GM23338 (cell line): ENCODE measurements at regions not wholly inside any gene's neighbourhood (a gene's known extent, or its start where the extent isn't known, plus 50 kb on each side); places are given as distances from the start of the nearest gene placed in this dataset.

Experiments used
- ATAC-seq: fragments of 200-7000 bp; cut with Tn5 transposase; 3 replicates; pipeline ENCODE4 v1.9.1; 2020
- DNase-seq: peaks from one replicate; pipeline ENCODE4 v3.0.0-alpha.2; 2015; ENCODE audit warnings: low spot score
- H2AFZ ChIP-seq: fragments of 200-600 bp; sonication (generic); 2 replicates; pipeline ENCODE4 v1.8.0; 2016; ENCODE audit warnings: antibody characterized with exemption, mild to moderate bottlenecking, moderate library complexity
- H3F3A ChIP-seq: fragments of 200-600 bp; sonication (generic); replicated peaks from 2 replicates; pipeline ENCODE4 v1.8.0; 2017; ENCODE audit warnings: antibody characterized with exemption, mixed run types, low read depth
- H3K27ac ChIP-seq: fragments of 200-600 bp; sonication (generic); 2 replicates; pipeline ENCODE4 v1.6.1; 2016; ENCODE audit warnings: low read depth
- H3K27me3 ChIP-seq: fragments of 200-600 bp; sonication (generic); 2 replicates; pipeline ENCODE4 v1.8.0; 2016; ENCODE audit warnings: mild to moderate bottlenecking, mixed run types, moderate library complexity; ENCODE audit not compliant: insufficient read depth
- H3K36me3 ChIP-seq: fragments of 200-600 bp; sonication (generic); 2 replicates; pipeline ENCODE4 v1.8.0; 2016; ENCODE audit warnings: mild to moderate bottlenecking; ENCODE audit not compliant: insufficient read depth
- H3K4me1 ChIP-seq: fragments of 200-600 bp; sonication (generic); 2 replicates; pipeline ENCODE4 v1.8.0; 2016; ENCODE audit warnings: mild to moderate bottlenecking, moderate library complexity; ENCODE audit not compliant: insufficient read depth
- H3K4me2 ChIP-seq: fragments of 200-600 bp; sonication (generic); 2 replicates; pipeline ENCODE4 v1.7.1; 2017; ENCODE audit warnings: mixed run types
- H3K4me3 ChIP-seq: fragments of 200-600 bp; sonication (generic); 2 replicates; pipeline ENCODE4 v1.6.1; 2016; ENCODE audit warnings: mixed run types
- H3K79me2 ChIP-seq: fragments of 200-600 bp; sonication (generic); replicated peaks from 2 replicates; pipeline ENCODE4 v1.8.0; 2017; ENCODE audit warnings: mild to moderate bottlenecking; ENCODE audit not compliant: insufficient read depth
- H3K9me2 ChIP-seq: fragments of 200-600 bp; sonication (generic); 2 replicates; pipeline ENCODE4 v1.8.0; 2017; ENCODE audit not compliant: insufficient read depth
- H4K20me1 ChIP-seq: fragments of 200-600 bp; sonication (generic); replicated peaks from 2 replicates; pipeline ENCODE4 v1.8.0; 2017; ENCODE audit warnings: mild to moderate bottlenecking; ENCODE audit not compliant: insufficient read depth
- H3K27ac Mint-ChIP-seq: 2 replicates; pipeline ENCODE4 v1.8.0; 2020; ENCODE audit warnings: inconsistent platforms, mild to moderate bottlenecking, moderate library complexity, mixed read lengths
- H3K27me3 Mint-ChIP-seq: 3 replicates; pipeline ENCODE4 v1.8.0; 2022; ENCODE audit warnings: low read depth, mild to moderate bottlenecking, moderate library complexity, mixed read lengths, inconsistent platforms; ENCODE audit not compliant: insufficient read depth, poor library complexity
- H3K36me3 Mint-ChIP-seq: 3 replicates; pipeline ENCODE4 v1.8.0; 2021; ENCODE audit warnings: low read depth, mild to moderate bottlenecking, inconsistent platforms, moderate library complexity, mixed read lengths
- H3K4me1 Mint-ChIP-seq: 3 replicates; pipeline ENCODE4 v1.8.0; 2020; ENCODE audit warnings: mild to moderate bottlenecking, inconsistent platforms, mixed read lengths
- H3K4me3 Mint-ChIP-seq: 3 replicates; pipeline ENCODE4 v1.8.0; 2021; ENCODE audit warnings: moderate library complexity, mild to moderate bottlenecking, inconsistent platforms, mixed read lengths
- H3K9me3 Mint-ChIP-seq: 3 replicates; pipeline ENCODE4 v1.8.0; 2020; ENCODE audit warnings: moderate library complexity, mild to moderate bottlenecking, inconsistent platforms, mixed read lengths
- CREB1 ChIP-seq: fragments of 250-450 bp; sonication (Bioruptor Pico); IDR thresholded peaks from 2 replicates; pipeline ENCODE4 v1.5.0; 2020; ENCODE audit warnings: low read depth, mild to moderate bottlenecking, moderate library complexity
- CTCF ChIP-seq, 2 experiments: fragments of 200-600 bp in 1 of 2; sonication (generic) in 1 of 2; conservative IDR thresholded peaks; 2 replicates each; pipeline versions ENCODE4 v1.5.1 to v1.6.1; 2016 to 2017; ENCODE audit warnings: antibody characterized with exemption in 2 of 2, low read depth in 2 of 2, mild to moderate bottlenecking in 2 of 2, moderate library complexity in 1 of 2
- ETS1 ChIP-seq: IDR thresholded peaks from 2 replicates; pipeline ENCODE4 v1.6.1; 2016; ENCODE audit warnings: antibody characterized with exemption
- EZH2 ChIP-seq: fragments of 200-600 bp; sonication (generic); IDR thresholded peaks from one replicate; pipeline ENCODE4 v1.8.0; 2017; ENCODE audit warnings: antibody characterized with exemption, mild to moderate bottlenecking, low read depth; ENCODE audit not compliant: unreplicated experiment
- EZH2phosphoT487 ChIP-seq: fragments of 200-600 bp; sonication (generic); IDR thresholded peaks from one replicate; pipeline ENCODE4 v1.8.1; 2018; ENCODE audit warnings: antibody characterized with exemption; ENCODE audit not compliant: unreplicated experiment
- JUNB ChIP-seq: IDR thresholded peaks from one replicate; pipeline ENCODE4 v1.6.1; 2016; ENCODE audit warnings: antibody characterized with exemption; ENCODE audit not compliant: unreplicated experiment
- NANOG ChIP-seq: IDR thresholded peaks from 2 replicates; pipeline ENCODE4 v1.6.1; 2016; ENCODE audit warnings: antibody characterized with exemption, borderline replicate concordance
- POLR2AphosphoS5 ChIP-seq: IDR thresholded peaks from 2 replicates; pipeline ENCODE4 v1.6.1; 2016; ENCODE audit warnings: antibody characterized with exemption, low read depth
- REST ChIP-seq: IDR thresholded peaks from one replicate; pipeline ENCODE4 v1.6.1; 2018; ENCODE audit warnings: antibody characterized with exemption; ENCODE audit not compliant: unreplicated experiment
- STAT1 ChIP-seq: IDR thresholded peaks from one replicate; pipeline ENCODE4 v1.6.1; 2016; ENCODE audit warnings: antibody characterized with exemption; ENCODE audit not compliant: unreplicated experiment
- ZNF114 ChIP-seq: fragments of 250-450 bp; sonication (Bioruptor Pico); IDR thresholded peaks from 2 replicates; pipeline ENCODE4 v1.5.0; 2020; ENCODE audit warnings: mild to moderate bottlenecking, moderate library complexity
- ZNF331 ChIP-seq: fragments of 250-450 bp; sonication (Bioruptor Pico); IDR thresholded peaks from 2 replicates; pipeline ENCODE4 v1.5.0; 2020; ENCODE audit warnings: low read depth, mild to moderate bottlenecking, moderate library complexity
- ZNF462 ChIP-seq: fragments of 250-450 bp; sonication (Bioruptor Pico); IDR thresholded peaks from 2 replicates; pipeline ENCODE4 v1.5.0; 2020; ENCODE audit warnings: mild to moderate bottlenecking, moderate library complexity

- Histone ChIP-seq H3K27me3 (no peaks in the 10 kb centered on the region), H3K4me2 (no peak overlapping the region), H2AFZ (no peak overlapping the region), H3K9me2 (no peaks in the 10 kb centered on the region), H3K4me3 (no peak overlapping the region), H3K36me3 (no peaks in the 10 kb centered on the region), H3F3A (no peaks in the 10 kb centered on the region), H3K27ac (no peak overlapping the region), H3K79me2 (no peaks in the 10 kb centered on the region), H4K20me1 (no peaks in the 10 kb centered on the region), H3K4me1 (no peaks in the 10 kb centered on the region)
- DNase-seq (no peak), ATAC-seq (no peak)
- H3K4me3 Mint-ChIP-seq, result no peak overlapping the region
- no peak for TF ChIP-seq STAT1
- TF ChIP-seq ZNF462 (CRISPR knock-in tag), result no peak
- TF ChIP-seq NANOG, result no peak
- no peak for TF ChIP-seq JUNB
- TF ChIP-seq ZNF114, result no peak
- no peak for TF ChIP-seq CREB1
- TF ChIP-seq REST, result no peak
- no peak for TF ChIP-seq CTCF (conservative IDR thresholded peaks at IDR 0.05; ENCODE audit: low read depth in 2 of 2)
- TF ChIP-seq ETS1, result no peak
- TF ChIP-seq ZNF331 (CRISPR knock-in tag), result no peak
- no peak for TF ChIP-seq EZH2phosphoT487
- no peak for TF ChIP-seq EZH2
- no peak for TF ChIP-seq POLR2AphosphoS5
- no peaks in the 10 kb centered on the region for H3K36me3 Mint-ChIP-seq
- no peak overlapping the region for H3K27ac Mint-ChIP-seq
- H3K27me3 Mint-ChIP-seq, result no peaks in the 10 kb centered on the region
- H3K9me3 Mint-ChIP-seq, result no peaks in the 10 kb centered on the region; the same call in 2 of the 3 replicates
- no peaks in the 10 kb centered on the region for H3K4me1 Mint-ChIP-seq
These were observed 670.4 kb downstream of the ZPLD1 start for GRCh38 chr3:103105206-103105605.
